IMR-90 (cell line): ENCODE measurements at regions not wholly inside any gene's neighbourhood (a gene's known extent, or its start where the extent isn't known, plus 50 kb on each side); places are given as distances from the start of the nearest gene placed in this dataset.

ENCODE experiments used
- ATAC-seq: fragments of 200-7000 bp; cut with Tn5 transposase; 2 replicates; pipeline ENCODE4 v1.9.1; 2020; ENCODE audit warnings: low read depth, mild to moderate bottlenecking, moderate library complexity
- BruUV-seq: library from RNA; stranded (reverse); fragments of 400-500 nt; replicated peaks from 2 replicates; lab custom pipeline; 2021; lab: Mats Ljungman, UMichigan
- CTCF ChIA-PET: fragments of 300-600 bp; formaldehyde crosslinking; extraction: SDS; loops from one replicate; lab custom pipeline; 2021; ENCODE audit warnings: antibody characterized with exemption; lab: Yijun Ruan, JAX
- POLR2A ChIA-PET: fragments of 300-600 bp; sonication (Branson Sonifier 250); formaldehyde crosslinking; loops from one replicate; lab custom pipeline; 2022; ENCODE audit warnings: antibody characterized with exemption; ENCODE audit not compliant: unreplicated experiment; lab: Charles Lee
- DNase-seq: peaks from one replicate; pipeline ENCODE4 v3.0.0; 2013
- H2AFZ ChIP-seq: replicated peaks from 2 replicates; pipeline ENCODE3; 2013; ENCODE audit warnings: low read length, mild to moderate bottlenecking; ENCODE audit not compliant: poor library complexity
- H2AK5ac ChIP-seq: 2 replicates; pipeline ENCODE4 v1.6.1; 2013; ENCODE audit warnings: low read depth, low read length, inconsistent platforms
- H2AK9ac ChIP-seq: replicated peaks from 2 replicates; pipeline ENCODE3; 2013; ENCODE audit warnings: mild to moderate bottlenecking, low read depth, low read length, moderate library complexity; ENCODE audit not compliant: poor library complexity
- H2BK120ac ChIP-seq: 2 replicates; pipeline ENCODE4 v1.6.1; 2013; ENCODE audit warnings: low read depth, low read length, inconsistent platforms
- H2BK15ac ChIP-seq: 3 replicates; pipeline ENCODE4 v1.6.1; 2013; ENCODE audit warnings: low read depth, low read length, inconsistent platforms
- H2BK20ac ChIP-seq: 2 replicates; pipeline ENCODE4 v1.6.1; 2013; ENCODE audit warnings: low read depth, mild to moderate bottlenecking, inconsistent platforms, low read length, moderate library complexity
- H2BK5ac ChIP-seq: 2 replicates; pipeline ENCODE4 v1.6.1; 2013; ENCODE audit warnings: mild to moderate bottlenecking, low read depth, low read length, inconsistent platforms; ENCODE audit not compliant: poor library complexity, severe bottlenecking
- H3K14ac ChIP-seq: replicated peaks from 2 replicates; pipeline ENCODE4 v1.6.1; 2013; ENCODE audit warnings: low read depth, low read length, inconsistent platforms
- H3K18ac ChIP-seq: 2 replicates; pipeline ENCODE4 v1.6.1; 2013; ENCODE audit warnings: low read depth, low read length, control low read depth
- H3K23ac ChIP-seq: 2 replicates; pipeline ENCODE4 v1.6.1; 2013; ENCODE audit warnings: low read depth, low read length, inconsistent platforms
- H3K27ac ChIP-seq: 2 replicates; pipeline ENCODE4 v1.5.1; 2013; ENCODE audit warnings: mild to moderate bottlenecking, control low read depth, low read length; ENCODE audit not compliant: insufficient read depth
- H3K27me3 ChIP-seq: 2 replicates; pipeline ENCODE4 v1.6.1; 2013; ENCODE audit warnings: low read length; ENCODE audit not compliant: control insufficient read depth, insufficient read depth
- H3K36me3 ChIP-seq: 2 replicates; pipeline ENCODE4 v1.6.1; 2013; ENCODE audit warnings: low read length, mixed read lengths; ENCODE audit not compliant: control insufficient read depth, insufficient read depth
- H3K4ac ChIP-seq: 2 replicates; pipeline ENCODE4 v1.6.1; 2013; ENCODE audit warnings: low read depth, low read length, inconsistent platforms
- H3K4me1 ChIP-seq: 2 replicates; pipeline ENCODE4 v1.6.1; 2013; ENCODE audit warnings: low read length, mixed read lengths; ENCODE audit not compliant: control insufficient read depth, insufficient read depth
- H3K4me2 ChIP-seq: 2 replicates; pipeline ENCODE4 v1.6.1; 2013; ENCODE audit warnings: low read depth, mild to moderate bottlenecking, control low read depth, low read length, moderate library complexity
- H3K4me3 ChIP-seq: 2 replicates; pipeline ENCODE4 v1.5.1; 2013; ENCODE audit warnings: low read depth, mild to moderate bottlenecking, control low read depth, low read length, moderate library complexity; ENCODE audit not compliant: insufficient read depth
- H3K56ac ChIP-seq: 2 replicates; pipeline ENCODE4 v1.6.1; 2013; ENCODE audit warnings: low read length, inconsistent platforms; ENCODE audit not compliant: insufficient read depth; ENCODE audit errors: extremely low read depth
- H3K79me1 ChIP-seq, 2 experiments: 2 replicates each; pipeline ENCODE4 v1.6.1; 2013; ENCODE audit warnings: low read length in 2 of 2, inconsistent platforms in 1 of 2, low read depth in 1 of 2
- H3K9ac ChIP-seq: 2 replicates; pipeline ENCODE4 v1.6.1; 2013; ENCODE audit warnings: low read depth, low read length, control low read depth
- H3K9me1 ChIP-seq: 2 replicates; pipeline ENCODE4 v1.6.1; 2013; ENCODE audit warnings: low read length, inconsistent platforms; ENCODE audit not compliant: insufficient read depth
- H3K9me3 ChIP-seq: 2 replicates; pipeline ENCODE4 v1.6.1; 2013; ENCODE audit warnings: low read length; ENCODE audit not compliant: control insufficient read depth, insufficient read depth
- H4K20me1 ChIP-seq: 2 replicates; pipeline ENCODE4 v1.6.1; 2013; ENCODE audit warnings: low read length, inconsistent platforms; ENCODE audit not compliant: insufficient read depth
- H4K5ac ChIP-seq: 2 replicates; pipeline ENCODE4 v1.6.1; 2013; ENCODE audit warnings: mild to moderate bottlenecking, low read depth, low read length, control low read depth
- H4K8ac ChIP-seq, 2 experiments: 2 replicates each; pipeline ENCODE4 v1.6.1; 2013; ENCODE audit warnings: low read depth in 2 of 2, low read length in 2 of 2, control low read depth in 1 of 2, inconsistent platforms in 1 of 2
- H4K91ac ChIP-seq: 2 replicates; pipeline ENCODE4 v1.6.1; 2013; ENCODE audit warnings: low read depth, low read length, inconsistent platforms; ENCODE audit not compliant: insufficient read depth
- BHLHE40 ChIP-seq: fragments of 150-350 bp; IDR thresholded peaks from 2 replicates; pipeline ENCODE4 v1.6.1; 2016; ENCODE audit warnings: mild to moderate bottlenecking, low read depth, low read length
- CEBPB ChIP-seq: IDR thresholded peaks from 2 replicates; pipeline ENCODE4 v1.6.1; 2012; ENCODE audit warnings: low read depth, low read length, improper control_type of control experiment
- CTCF ChIP-seq: conservative IDR thresholded peaks from 2 replicates; pipeline ENCODE4 v1.5.1; 2012; ENCODE audit warnings: mild to moderate bottlenecking, low read depth, low read length, improper control_type of control experiment
- MAFK ChIP-seq: IDR thresholded peaks from 2 replicates; pipeline ENCODE4 v1.6.1; 2012; ENCODE audit warnings: low read depth, low read length, improper control_type of control experiment
- NFE2L2 ChIP-seq: fragments of 150-350 bp; IDR thresholded peaks from 2 replicates; pipeline ENCODE4 v1.6.1; 2016; ENCODE audit warnings: low read depth, mild to moderate bottlenecking, low read length
- POLR2A ChIP-seq: IDR thresholded peaks from 2 replicates; pipeline ENCODE4 v1.6.1; 2012; ENCODE audit warnings: mild to moderate bottlenecking, low read depth, low read length
- RAD21 ChIP-seq: IDR thresholded peaks from 2 replicates; pipeline ENCODE4 v1.6.1; 2012; ENCODE audit warnings: low read length, improper control_type of control experiment
- RCOR1 ChIP-seq: IDR thresholded peaks from 2 replicates; pipeline ENCODE4 v1.6.1; 2012; ENCODE audit warnings: mild to moderate bottlenecking, low read length, improper control_type of control experiment; ENCODE audit not compliant: insufficient replicate concordance
- RFX5 ChIP-seq: IDR thresholded peaks from 2 replicates; pipeline ENCODE4 v1.8.0; 2012; ENCODE audit warnings: low read depth, mild to moderate bottlenecking, low read length, moderate library complexity
- WGBS, 2 experiments: methylation state at CpG; one replicate each; pipeline versions ENCODE4 v1.1.5 to v1.1.7; 2013; ENCODE audit warnings: missing lambda C conversion rate in 2 of 2; ENCODE audit not compliant: insufficient read length in 1 of 2; ENCODE audit errors: extremely low coverage in 2 of 2; 5-methylcytosine and 5-hydroxymethylcytosine counted together
- dilution Hi-C: fragments of 300-500 bp; cut with HindIII; formaldehyde crosslinking; loops from one replicate; pipeline ENCODE4 v1.14.3; 2018; ENCODE audit warnings: low sequenced_read_pairs; ENCODE audit not compliant: unreplicated experiment
- in situ Hi-C: fragments of 300-500 bp; cut with MboI; formaldehyde crosslinking; loops from 3 replicates; pipeline ENCODE4 v1.14.3; 2019; ENCODE audit warnings: low sequenced_read_pairs, inconsistent platforms, mixed read lengths
- intact Hi-C: fragments of 100-400 bp; cut with micrococcal nuclease; formaldehyde crosslinking; loops from 2 replicates; pipeline ENCODE4 v1.10.0; 2022

GRCh38 chr21:20341431-20341830, 656.8 kb upstream of the NCAM2 start:
- no peak overlapping the region for H3K23ac ChIP-seq
- DNase-seq (no peak), ATAC-seq (no peak)
- no peaks in the 10 kb centered on the region for H3K79me1 ChIP-seq
- no peak overlapping the region for H4K5ac ChIP-seq
- ChIA-PET CTCF (no interaction called here), POLR2A (no interaction called here)
- TF ChIP-seq RFX5 (no peak), RAD21 (no peak), POLR2A (no peak), CEBPB (no peak), BHLHE40 (no peak), RCOR1 (no peak), NFE2L2 (no peak), MAFK (no peak), CTCF (no peak)
- no peak overlapping the region for H3K4me3 ChIP-seq
- no peak overlapping the region for H2AK9ac ChIP-seq
- H4K20me1 ChIP-seq = no peaks in the 10 kb centered on the region
- no peak overlapping the region for H2AFZ ChIP-seq
- H3K27me3 ChIP-seq = no peaks in the 10 kb centered on the region
- no peak overlapping the region for H3K9ac ChIP-seq
- peaks cover 3% of the 10 kb centered on the region for H3K9me3 ChIP-seq
- H2BK15ac ChIP-seq = no peak overlapping the region
- H3K4me2 ChIP-seq = no peak overlapping the region
- in situ Hi-C loops = no loop called here
- no peak overlapping the region for H4K91ac ChIP-seq
- WGBS, 2 experiments = no CpG with 5 or more reads among the region's 4 CpGs
- no peak overlapping the region for H3K14ac ChIP-seq
- no peaks in the 10 kb centered on the region for H3K36me3 ChIP-seq
- H3K18ac ChIP-seq = no peak overlapping the region
- no peak overlapping the region for H2AK5ac ChIP-seq
- no peak overlapping the region for H2BK120ac ChIP-seq
- H2BK5ac ChIP-seq = no peak overlapping the region
- H2BK20ac ChIP-seq = no peak overlapping the region
- H3K4me1 ChIP-seq = no peaks in the 10 kb centered on the region
- no peak overlapping the region for H3K4ac ChIP-seq
- no peaks in the 10 kb centered on the region for H3K9me1 ChIP-seq
- H3K56ac ChIP-seq = no peak overlapping the region
- H4K8ac ChIP-seq = no peak overlapping the region
- no TSS peak for BruUV-seq
- dilution Hi-C loops = no loop called here
- intact Hi-C loops = no loop called here
- no peak overlapping the region for H3K27ac ChIP-seq
